ENCODE measurements at regions not wholly inside any gene's neighbourhood (a gene's known extent, or its start where the extent isn't known, plus 50 kb on each side); places are given as distances from the start of the nearest gene placed in this dataset.

GRCh38 chr4:111595456-111595855, 549.8 kb upstream of the FAM241A start:
- Histone ChIP-seq H3K9me3 (replicated peaks) (no peaks in the 10 kb centered on the region), H3K4me3 (no peak overlapping the region), H3K36me3 (no peaks in the 10 kb centered on the region), H3K4me1 (peaks cover 6% of the 10 kb centered on the region; the same call in 1 of the 2 replicates), H3K27me3 (no peaks in the 10 kb centered on the region), H3K27ac (no peak overlapping the region)
- peak; percentile 29 to 53 for DNase-seq

GRCh38 chr4:111596491-111596890, 548.8 kb upstream of the FAM241A start:
- no peaks in the 10 kb centered on the region for H3K36me3 ChIP-seq
- H3K4me1 ChIP-seq = peaks cover 6% of the 10 kb centered on the region; the same call in 1 of the 2 replicates
- no peak overlapping the region for H3K27ac ChIP-seq
- no peaks in the 10 kb centered on the region for H3K27me3 ChIP-seq
- H3K4me3 ChIP-seq = no peak overlapping the region
- DNase-seq = no peak
- 0 out of 2 replicates have a peak, but pooled peaks cover 2% of the 10 kb centered on the region for H3K9me3 ChIP-seq (replicated peaks)

GRCh38 chr4:111601671-111602070, 543.6 kb upstream of the FAM241A start:
- no peaks in the 10 kb centered on the region for H3K36me3 ChIP-seq
- H3K27ac ChIP-seq = no peak overlapping the region
- no peaks in the 10 kb centered on the region for H3K4me1 ChIP-seq
- no peaks in the 10 kb centered on the region for H3K27me3 ChIP-seq
- no peak overlapping the region for H3K4me3 ChIP-seq
- no peak for DNase-seq
- H3K9me3 ChIP-seq (replicated peaks) = 0 out of 2 replicates have a peak, but pooled peaks cover 2% of the 10 kb centered on the region

GRCh38 chr4:111602848-111603247, 542.4 kb upstream of the FAM241A start:
- no peak overlapping the region for H3K27ac ChIP-seq
- H3K27me3 ChIP-seq = no peaks in the 10 kb centered on the region
- H3K36me3 ChIP-seq = no peaks in the 10 kb centered on the region
- 0 out of 2 replicates have a peak, but pooled peaks cover 2% of the 10 kb centered on the region for H3K9me3 ChIP-seq (replicated peaks)
- DNase-seq = peak in 1 of 2 experiments; percentile 26
- no peaks in the 10 kb centered on the region for H3K4me1 ChIP-seq
- no peak overlapping the region for H3K4me3 ChIP-seq

GRCh38 chr4:111605111-111605510, 540.1 kb upstream of the FAM241A start:
- no peaks in the 10 kb centered on the region for H3K4me1 ChIP-seq
- no peak overlapping the region for H3K27ac ChIP-seq
- H3K9me3 ChIP-seq (replicated peaks) = 0 out of 2 replicates have a peak, but pooled peaks cover 2% of the 10 kb centered on the region
- no peaks in the 10 kb centered on the region for H3K27me3 ChIP-seq
- no peak for DNase-seq
- H3K4me3 ChIP-seq = no peak overlapping the region
- no peaks in the 10 kb centered on the region for H3K36me3 ChIP-seq

- H3K36me3 ChIP-seq = no peaks in the 10 kb centered on the region
- H3K4me3 ChIP-seq = no peak overlapping the region
- no peaks in the 10 kb centered on the region for H3K9me3 ChIP-seq (replicated peaks)
- DNase-seq = no peak
- H3K27ac ChIP-seq = no peak overlapping the region
- no peaks in the 10 kb centered on the region for H3K27me3 ChIP-seq
- no peaks in the 10 kb centered on the region for H3K4me1 ChIP-seq
Measured at GRCh38 chr4:111610681-111611080, 534.6 kb upstream of the FAM241A start.

GRCh38 chr4:111618908-111619307, 526.3 kb upstream of the FAM241A start:
- DNase-seq = no peak

GRCh38 chr4:111628437-111628836, 516.8 kb upstream of the FAM241A start:
- peaks cover 8% of the 10 kb centered on the region; the same call in 1 of the 2 replicates for H3K4me1 ChIP-seq
- no peak for DNase-seq
- H3K4me3 ChIP-seq = no peak overlapping the region
- no peaks in the 10 kb centered on the region for H3K9me3 ChIP-seq (replicated peaks)
- H3K27ac ChIP-seq = no peak overlapping the region
- no peaks in the 10 kb centered on the region for H3K36me3 ChIP-seq
- no peaks in the 10 kb centered on the region for H3K27me3 ChIP-seq

More at GRCh38 chr4:111618908-111619307, 526.3 kb upstream of the FAM241A start:
- Histone ChIP-seq H3K9me3 (replicated peaks) (no peaks in the 10 kb centered on the region; the same call in 1 of the 2 replicates), H3K4me1 (no peaks in the 10 kb centered on the region), H3K27me3 (no peaks in the 10 kb centered on the region), H3K27ac (no peak overlapping the region), H3K4me3 (no peak overlapping the region), H3K36me3 (no peaks in the 10 kb centered on the region)

- Histone ChIP-seq H3K4me3 (no peak overlapping the region), H3K4me1 (peaks cover 8% of the 10 kb centered on the region; the same call in 1 of the 2 replicates)
Measured at GRCh38 chr4:111630705-111631104, 514.5 kb upstream of the FAM241A start.

GRCh38 chr4:111631215-111631999, 513.8 kb upstream of the FAM241A start:
- no peaks in the 10 kb centered on the region for H3K27me3 ChIP-seq
- DNase-seq = peak in 1 of 2 experiments; percentile 65
- H3K4me3 ChIP-seq = no peak overlapping the region
- no peaks in the 10 kb centered on the region for H3K9me3 ChIP-seq (replicated peaks)
- H3K27ac ChIP-seq = no peak overlapping the region
- no peaks in the 10 kb centered on the region for H3K36me3 ChIP-seq
- H3K4me1 ChIP-seq = peaks cover 8% of the 10 kb centered on the region; the same call in 1 of the 2 replicates

More at GRCh38 chr4:111630705-111631104, 514.5 kb upstream of the FAM241A start:
- Histone ChIP-seq H3K27me3 (no peaks in the 10 kb centered on the region), H3K27ac (no peak overlapping the region), H3K36me3 (no peaks in the 10 kb centered on the region), H3K9me3 (replicated peaks) (no peaks in the 10 kb centered on the region)
- DNase-seq = peak; percentile 6 to 82

GRCh38 chr4:111632641-111633151, 512.6 kb upstream of the FAM241A start:
- no peak for DNase-seq
- Histone ChIP-seq H3K36me3 (no peaks in the 10 kb centered on the region), H3K27me3 (no peaks in the 10 kb centered on the region), H3K4me3 (no peak overlapping the region), H3K4me1 (peaks cover 8% of the 10 kb centered on the region; the same call in 1 of the 2 replicates), H3K27ac (no peak overlapping the region), H3K9me3 (replicated peaks) (no peaks in the 10 kb centered on the region)

- H3K9me3 ChIP-seq (replicated peaks) = no peaks in the 10 kb centered on the region
- H3K27ac ChIP-seq = no peak overlapping the region
- no peak for DNase-seq
- no peaks in the 10 kb centered on the region for H3K36me3 ChIP-seq
- peaks cover 8% of the 10 kb centered on the region; the same call in 1 of the 2 replicates for H3K4me1 ChIP-seq
- H3K27me3 ChIP-seq = no peaks in the 10 kb centered on the region
- no peak overlapping the region for H3K4me3 ChIP-seq
Measured at GRCh38 chr4:111633663-111634266, 511.5 kb upstream of the FAM241A start.

GRCh38 chr4:111635646-111636045, 509.6 kb upstream of the FAM241A start:
- peaks cover 3% of the 10 kb centered on the region; the same call in 1 of the 2 replicates for H3K4me1 ChIP-seq
- no peak for DNase-seq
- H3K27ac ChIP-seq = no peak overlapping the region
- H3K4me3 ChIP-seq = no peak overlapping the region
- no peaks in the 10 kb centered on the region for H3K27me3 ChIP-seq
- no peaks in the 10 kb centered on the region for H3K36me3 ChIP-seq
- no peaks in the 10 kb centered on the region for H3K9me3 ChIP-seq (replicated peaks)

GRCh38 chr4:111636961-111637585, 508.2 kb upstream of the FAM241A start:
- no peak overlapping the region for H3K27ac ChIP-seq
- H3K27me3 ChIP-seq = no peaks in the 10 kb centered on the region
- H3K36me3 ChIP-seq = no peaks in the 10 kb centered on the region
- no peaks in the 10 kb centered on the region for H3K9me3 ChIP-seq (replicated peaks)
- DNase-seq = no peak
- no peak overlapping the region for H3K4me3 ChIP-seq
- peaks cover 3% of the 10 kb centered on the region; the same call in 1 of the 2 replicates for H3K4me1 ChIP-seq

Data from SJCRH30 (cell line).